K562 (cell line): ENCODE measurements at regions not wholly inside any gene's neighbourhood (a gene's known extent, or its start where the extent isn't known, plus 50 kb on each side); places are given as distances from the start of the nearest gene placed in this dataset.

ENCODE experiments used
- ATAC-seq: fragments of 200-7000 bp; cut with Tn5 transposase; 3 replicates; pipeline ENCODE4 v1.9.1; 2020; ENCODE audit warnings: moderate library complexity
- BruUV-seq: library from RNA; stranded (reverse); fragments of 400-500 nt; replicated peaks from 2 replicates; lab custom pipeline; 2021; lab: Mats Ljungman, UMichigan
- CTCF ChIA-PET: fragments of 300-600 bp; formaldehyde crosslinking; extraction: SDS; loops from one replicate; lab custom pipeline; 2021; ENCODE audit warnings: low intra/inter-chr PET ratio; lab: Yijun Ruan, JAX
- POLR2A ChIA-PET: fragments of 300-600, 350-650 bp; sonication (Branson Sonifier 250); formaldehyde crosslinking; extraction: SDS; loops from one replicate; lab custom pipeline; 2021; ENCODE audit warnings: antibody characterized with exemption, inconsistent platforms; lab: Yijun Ruan, JAX
- DNase-seq, 4 experiments: peaks; one replicate each; pipeline versions ENCODE4 v3.0.0 to v3.0.0-alpha.2; 2011 to 2018; ENCODE audit warnings: low spot score in 3 of 4, mixed read lengths in 3 of 4; ENCODE audit errors: extremely low read depth in 1 of 4
- FAIRE-seq: peaks from 2 replicates; lab custom pipeline; 2011; peaks lifted over from hg19 to GRCh38; lab: Jason Lieb, UNC
- H2AFZ ChIP-seq: 2 replicates; pipeline ENCODE4 v1.6.0; 2011; ENCODE audit warnings: low read depth, low read length, control low read depth, inconsistent platforms
- H3K27ac ChIP-seq: fragments of 200-600 bp; 3 replicates; pipeline ENCODE4 v1.8.0; 2011; ENCODE audit warnings: low read depth, mild to moderate bottlenecking, control low read depth, inconsistent platforms, low read length, moderate library complexity, mixed read lengths; ENCODE audit errors: extremely low read depth
- H3K27me3 ChIP-seq, 2 experiments: fragments of 300-600 bp in 1 of 2; 2 replicates in 1 of 2; 3 replicates in 1 of 2; pipeline versions ENCODE4 v1.6.0 to v1.8.0; 2011; ENCODE audit warnings: inconsistent platforms in 2 of 2, low read length in 2 of 2, mild to moderate bottlenecking in 1 of 2, mixed read lengths in 1 of 2, moderate library complexity in 1 of 2; ENCODE audit not compliant: control insufficient read depth in 2 of 2, insufficient read depth in 2 of 2
- H3K36me3 ChIP-seq: fragments of 300-600 bp; 3 replicates; pipeline ENCODE4 v1.8.0; 2011; ENCODE audit warnings: mild to moderate bottlenecking, low read length, inconsistent platforms; ENCODE audit not compliant: control insufficient read depth, insufficient read depth
- H3K4me1 ChIP-seq, 2 experiments: fragments of 200-600 bp in 1 of 2; replicated peaks in 1 of 2; 2 replicates in 1 of 2; 3 replicates in 1 of 2; pipeline versions ENCODE4 v1.5.1 to v1.8.0; 2011; ENCODE audit warnings: inconsistent platforms in 2 of 2, low read length in 2 of 2, mild to moderate bottlenecking in 1 of 2, mixed read lengths in 1 of 2, moderate library complexity in 1 of 2; ENCODE audit not compliant: control insufficient read depth in 2 of 2, insufficient read depth in 2 of 2
- H3K4me2 ChIP-seq: 2 replicates; pipeline ENCODE4 v1.6.1; 2011; ENCODE audit warnings: low read length, control low read depth, inconsistent platforms, mixed read lengths; ENCODE audit not compliant: insufficient read depth
- H3K4me3 ChIP-seq: fragments of 200-600 bp; sonication (generic), shearing (Covaris generic); 2 replicates; pipeline ENCODE4 v1.5.1; 2016; ENCODE audit warnings: control low read depth, inconsistent platforms
- H3K79me2 ChIP-seq: fragments of 200-600 bp; 3 replicates; pipeline ENCODE4 v1.8.0; 2011; ENCODE audit warnings: low read length, inconsistent platforms; ENCODE audit not compliant: control insufficient read depth, insufficient read depth
- H3K9ac ChIP-seq, 2 experiments: 2 replicates each; pipeline versions ENCODE4 v1.6.0 to v1.6.1; 2011; ENCODE audit warnings: low read depth in 2 of 2, low read length in 2 of 2, control low read depth in 1 of 2, inconsistent platforms in 1 of 2, mild to moderate bottlenecking in 1 of 2, mixed read lengths in 1 of 2; ENCODE audit not compliant: insufficient read depth in 1 of 2
- H3K9me1 ChIP-seq: one replicate; pipeline ENCODE4 v1.6.0; 2011; ENCODE audit warnings: inconsistent platforms, mild to moderate bottlenecking, low read length, moderate library complexity; ENCODE audit not compliant: control insufficient read depth, insufficient read depth
- H3K9me3 ChIP-seq: replicated peaks from 2 replicates; pipeline ENCODE4 v1.5.1; 2011; ENCODE audit warnings: low read depth, low read length, inconsistent platforms; ENCODE audit not compliant: control insufficient read depth, insufficient read depth
- H4K20me1 ChIP-seq: replicated peaks from 2 replicates; pipeline ENCODE4 v1.6.1; 2011; ENCODE audit warnings: low read length, inconsistent platforms, mixed read lengths; ENCODE audit not compliant: control insufficient read depth, insufficient read depth
- CTCF ChIP-seq, 3 experiments: IDR thresholded peaks in 2 of 3; conservative IDR thresholded peaks in 1 of 3; 2 replicates each; pipeline ENCODE4 v1.5.1; 2011 to 2012; ENCODE audit warnings: low read length in 3 of 3, mild to moderate bottlenecking in 3 of 3, control low read depth in 2 of 3, improper control_type of control experiment in 1 of 3, inconsistent platforms in 1 of 3, low read depth in 1 of 3, mixed read lengths in 1 of 3, moderate library complexity in 1 of 3; ENCODE audit not compliant: insufficient read depth in 2 of 3
- DEAF1 ChIP-seq: fragments of 450-650 bp; formaldehyde crosslinking; IDR thresholded peaks from 2 replicates; pipeline ENCODE4 v1.4.0; 2020; ENCODE audit warnings: mild to moderate bottlenecking, moderate library complexity
- ILF3 ChIP-seq: fragments of 450-650 bp; IDR thresholded peaks from 2 replicates; pipeline ENCODE4 v1.6.1; 2018; ENCODE audit warnings: antibody characterized with exemption, mild to moderate bottlenecking, moderate library complexity, borderline replicate concordance
- IRF9 ChIP-seq: fragments of 450-650 bp; IDR thresholded peaks from 2 replicates; pipeline ENCODE4 v1.6.1; 2016; ENCODE audit warnings: missing biosample characterization, missing genetic modification characterization
- OTX1 ChIP-seq: fragments of 450-650 bp; formaldehyde crosslinking; IDR thresholded peaks from 2 replicates; pipeline ENCODE4 v1.4.0; 2022; ENCODE audit warnings: mild to moderate bottlenecking
- POU5F1 ChIP-seq: fragments of 150-350 bp; IDR thresholded peaks from 2 replicates; pipeline ENCODE4 v1.6.1; 2014; ENCODE audit warnings: borderline replicate concordance, low read length, low read depth, mild to moderate bottlenecking; ENCODE audit not compliant: partially characterized antibody
- WGBS: fragments of 100-300 bp; shearing (Covaris generic); methylation state at CpG from one replicate; pipeline ENCODE4 v1.1.6; 2016; ENCODE audit warnings: low coverage, mixed read lengths; ENCODE audit not compliant: insufficient coverage; ENCODE audit errors: missing lambda C conversion rate; 5-methylcytosine and 5-hydroxymethylcytosine counted together
- in situ Hi-C: fragments of 300-500 bp; cut with MboI; formaldehyde crosslinking; loops from 4 replicates; pipeline ENCODE4 v1.15.0; 2018; ENCODE audit warnings: inconsistent platforms, mixed read lengths
- intact Hi-C: fragments of 100-400 bp; cut with micrococcal nuclease; formaldehyde crosslinking; loops from 2 replicates; pipeline ENCODE4 v1.14.2; 2022

- no peaks in the 10 kb centered on the region for H3K36me3 ChIP-seq
Measured at GRCh38 chr10:120982507-120982906, 131.3 kb downstream of the WDR11 start.

More at GRCh38 chr10:120982507-120982906, 131.3 kb downstream of the WDR11 start:
- BruUV-seq = no TSS peak
- H3K27me3 ChIP-seq = peaks cover 0 to 14% of the 10 kb centered on the region in 2 experiments; a peak in 3 of 5 replicates
- FAIRE-seq (no peak), DNase-seq (no peak), ATAC-seq (no peak)
- H3K9ac ChIP-seq = no peak overlapping the region
- intact Hi-C loops = no loop called here
- no peak overlapping the region for H3K4me3 ChIP-seq
- 0% methylated on average over 2 of the region's 3 CpGs for WGBS
- no peak overlapping the region for H2AFZ ChIP-seq
- CTCF ChIA-PET = no interaction called here
- peaks cover 0 to 5% of the 10 kb centered on the region in 2 experiments; a peak in 2 of 5 replicates for H3K4me1 ChIP-seq
- no peaks in the 10 kb centered on the region for H3K9me1 ChIP-seq
- no peak overlapping the region for H3K4me2 ChIP-seq
- no peak for TF ChIP-seq CTCF (IDR thresholded peaks at IDR 0.05 in 2 of 3, conservative IDR thresholded peaks at IDR 0.05 in 1 of 3; ENCODE audit: insufficient read depth in 2 of 3, low read depth in 1 of 3, low read length in 3 of 3)
- no peak for TF ChIP-seq OTX1
- no peak for TF ChIP-seq DEAF1 (CRISPR knock-in tag)
- TF ChIP-seq POU5F1 = no peak
- no peak for TF ChIP-seq ILF3
- no peak for TF ChIP-seq IRF9
- H3K27ac ChIP-seq = no peak overlapping the region
- POLR2A ChIA-PET = no interaction called here
- no peaks in the 10 kb centered on the region for H3K79me2 ChIP-seq
- no peaks in the 10 kb centered on the region for H3K9me3 ChIP-seq
- in situ Hi-C loops = no loop called here
- H4K20me1 ChIP-seq = no peaks in the 10 kb centered on the region
